A673 (cell line): ENCODE measurements at regions not wholly inside any gene's neighbourhood (a gene's known extent, or its start where the extent isn't known, plus 50 kb on each side); places are given as distances from the start of the nearest gene placed in this dataset.

Experiments used
- BruUV-seq: library from RNA; stranded (reverse); fragments of 400-500 nt; replicated peaks from 2 replicates; lab custom pipeline; 2021; lab: Mats Ljungman, UMichigan
- CTCF ChIA-PET: fragments of 300-600 bp; sonication (Branson Sonifier 250); formaldehyde crosslinking; loops from one replicate; lab custom pipeline; 2022; ENCODE audit warnings: antibody characterized with exemption; lab: Charles Lee
- POLR2A ChIA-PET: fragments of 300-600 bp; sonication (Branson Sonifier 250); formaldehyde crosslinking; loops from one replicate; lab custom pipeline; 2022; ENCODE audit warnings: antibody characterized with exemption; ENCODE audit not compliant: low non-redundant PET; lab: Charles Lee
- DNase-seq: peaks from one replicate; pipeline ENCODE4 v3.0.0-alpha.2; 2015; ENCODE audit warnings: low spot score
- H3K27ac ChIP-seq: fragments of 200-600 bp; sonication (generic); 2 replicates; pipeline ENCODE4 v1.5.1; 2016; ENCODE audit warnings: mixed run types, low read depth, mild to moderate bottlenecking, mixed read lengths, antibody characterized with exemption, low read length; ENCODE audit not compliant: poor library complexity, severe bottlenecking
- H3K27me3 ChIP-seq: fragments of 200-600 bp; sonication (generic); replicated peaks from 2 replicates; pipeline ENCODE4 v1.6.1; 2017; ENCODE audit warnings: mixed run types, low read depth, mild to moderate bottlenecking, mixed read lengths, antibody characterized with exemption, low read length; ENCODE audit not compliant: insufficient read depth, poor library complexity
- H3K36me3 ChIP-seq: fragments of 200-600 bp; sonication (generic); 2 replicates; pipeline ENCODE4 v1.6.1; 2016; ENCODE audit warnings: mixed run types, mild to moderate bottlenecking, mixed read lengths, antibody characterized with exemption, low read length; ENCODE audit not compliant: insufficient read depth, poor library complexity, severe bottlenecking
- H3K4me1 ChIP-seq: fragments of 200-600 bp; sonication (generic); 2 replicates; pipeline ENCODE4 v1.6.1; 2017; ENCODE audit warnings: mixed run types, mild to moderate bottlenecking, mixed read lengths, antibody characterized with exemption, low read length; ENCODE audit not compliant: insufficient read depth, poor library complexity, severe bottlenecking
- H3K4me3 ChIP-seq: fragments of 200-600 bp; sonication (generic); 2 replicates; pipeline ENCODE4 v1.5.1; 2016; ENCODE audit warnings: low read depth, mixed run types, mild to moderate bottlenecking, mixed read lengths, low read length; ENCODE audit not compliant: poor library complexity, severe bottlenecking
- H3K9me3 ChIP-seq: fragments of 200-600 bp; sonication (generic); 2 replicates; pipeline ENCODE4 v1.6.1; 2016; ENCODE audit warnings: mixed run types, low read depth, mild to moderate bottlenecking, mixed read lengths, antibody characterized with exemption, low read length; ENCODE audit not compliant: poor library complexity, severe bottlenecking
- EZH2 ChIP-seq: fragments of 200-600 bp; sonication (generic); IDR thresholded peaks from 2 replicates; pipeline ENCODE4 v1.6.1; 2017; ENCODE audit warnings: borderline replicate concordance, low read depth, mild to moderate bottlenecking, mixed read lengths, antibody characterized with exemption, low read length; ENCODE audit not compliant: poor library complexity, severe bottlenecking
- intact Hi-C: fragments of 100-400 bp; cut with micrococcal nuclease; formaldehyde crosslinking; loops from one replicate; pipeline ENCODE4 v1.10.0; 2022; ENCODE audit not compliant: unreplicated experiment
- TF ChIP-seq, protein P1 (sequence below): fragments of 300-800, 200-600 bp; sonication (generic); conservative IDR thresholded peaks from 2 replicates; pipeline ENCODE4 v1.5.1; 2017; ENCODE audit warnings: low read depth, mild to moderate bottlenecking, antibody characterized with exemption, low read length, moderate library complexity, mixed read lengths

- Histone ChIP-seq H3K36me3 (no peaks in the 10 kb centered on the region), H3K4me1 (peaks cover under 1% of the 10 kb centered on the region), H3K27ac (no peak overlapping the region), H3K9me3 (no peaks in the 10 kb centered on the region), H3K27me3 (no peaks in the 10 kb centered on the region), H3K4me3 (no peak overlapping the region)
- TF ChIP-seq, protein P1, sequence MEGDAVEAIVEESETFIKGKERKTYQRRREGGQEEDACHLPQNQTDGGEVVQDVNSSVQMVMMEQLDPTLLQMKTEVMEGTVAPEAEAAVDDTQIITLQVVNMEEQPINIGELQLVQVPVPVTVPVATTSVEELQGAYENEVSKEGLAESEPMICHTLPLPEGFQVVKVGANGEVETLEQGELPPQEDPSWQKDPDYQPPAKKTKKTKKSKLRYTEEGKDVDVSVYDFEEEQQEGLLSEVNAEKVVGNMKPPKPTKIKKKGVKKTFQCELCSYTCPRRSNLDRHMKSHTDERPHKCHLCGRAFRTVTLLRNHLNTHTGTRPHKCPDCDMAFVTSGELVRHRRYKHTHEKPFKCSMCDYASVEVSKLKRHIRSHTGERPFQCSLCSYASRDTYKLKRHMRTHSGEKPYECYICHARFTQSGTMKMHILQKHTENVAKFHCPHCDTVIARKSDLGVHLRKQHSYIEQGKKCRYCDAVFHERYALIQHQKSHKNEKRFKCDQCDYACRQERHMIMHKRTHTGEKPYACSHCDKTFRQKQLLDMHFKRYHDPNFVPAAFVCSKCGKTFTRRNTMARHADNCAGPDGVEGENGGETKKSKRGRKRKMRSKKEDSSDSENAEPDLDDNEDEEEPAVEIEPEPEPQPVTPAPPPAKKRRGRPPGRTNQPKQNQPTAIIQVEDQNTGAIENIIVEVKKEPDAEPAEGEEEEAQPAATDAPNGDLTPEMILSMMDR = no peak
- TF ChIP-seq EZH2 = no peak
- ChIA-PET POLR2A (no interaction called here), CTCF (no interaction called here)
- DNase-seq = no peak
- intact Hi-C loops = no loop called here
- BruUV-seq = no TSS peak
Measured at GRCh38 chr14:81946375-81946774, 412.7 kb upstream of the SEL1L start.

DNA sequence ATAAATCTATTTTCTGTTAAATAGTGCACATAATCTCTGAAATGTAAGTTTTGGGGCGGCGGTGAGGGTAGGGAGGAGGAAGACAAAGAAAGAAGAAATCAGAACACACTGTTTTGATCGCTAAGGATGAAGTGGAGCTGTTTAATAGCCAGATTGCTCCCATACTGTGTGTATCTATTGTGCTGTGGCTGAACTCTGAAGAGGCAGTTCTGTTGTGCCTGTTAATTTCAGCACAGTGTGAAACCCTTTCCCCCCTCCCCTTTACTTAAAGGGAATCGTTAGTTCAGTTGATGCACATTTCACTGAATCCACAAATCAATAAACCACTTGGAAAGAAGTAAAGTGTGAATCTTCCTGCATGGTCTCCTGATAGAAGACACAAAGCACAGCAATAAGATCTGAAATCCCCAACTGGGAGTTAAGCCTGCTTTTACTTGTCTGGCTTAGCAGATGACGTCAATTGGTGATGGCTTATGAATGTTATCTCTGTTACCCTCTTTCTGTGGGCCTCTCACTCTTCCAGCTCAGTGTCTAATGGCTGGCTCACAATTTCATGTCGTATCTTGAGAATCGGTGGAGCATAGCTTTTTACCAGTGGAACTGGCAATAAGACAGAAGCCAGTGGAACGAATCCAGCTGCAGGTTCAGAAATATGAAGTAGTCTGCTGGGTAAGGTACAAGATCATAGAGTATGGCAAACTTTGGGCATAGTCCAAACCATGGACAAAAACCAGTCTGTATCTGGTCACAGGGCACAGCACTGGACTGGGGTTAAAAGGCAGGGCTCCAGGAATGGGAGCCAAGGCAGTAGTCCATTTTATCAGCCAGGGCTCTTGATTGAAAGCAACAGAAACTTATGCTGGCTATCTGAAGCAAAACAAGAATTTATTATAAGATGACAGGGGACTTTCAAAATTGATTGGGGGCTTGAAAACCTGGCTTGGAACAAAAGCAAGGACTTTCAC, 413.5 kb upstream of the SEL1L start:
- CTCF ChIA-PET = no interaction called here

DNA sequence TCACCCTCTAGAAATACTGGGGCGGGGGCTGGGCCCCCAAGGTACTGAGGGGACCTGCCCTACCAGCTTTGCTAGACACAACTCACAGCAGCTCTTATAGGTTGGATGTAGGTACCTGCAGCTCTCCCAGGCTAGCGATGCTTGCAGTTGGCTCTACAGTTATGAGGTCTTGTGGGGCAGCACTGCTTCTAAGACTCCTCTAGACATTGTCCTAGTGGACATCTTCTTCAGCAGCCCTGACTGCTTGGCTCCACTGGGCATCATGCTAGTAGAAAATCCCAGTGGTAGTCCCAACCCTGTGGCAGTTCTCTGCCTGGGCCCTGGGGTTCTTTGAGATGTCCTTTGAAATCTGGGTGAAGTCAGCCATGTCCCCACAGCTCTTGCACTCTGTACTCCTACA, 419.3 kb upstream of the SEL1L start:
- Histone ChIP-seq H3K4me1 (no peaks in the 10 kb centered on the region), H3K27ac (no peak overlapping the region), H3K4me3 (no peak overlapping the region), H3K36me3 (no peaks in the 10 kb centered on the region), H3K9me3 (no peaks in the 10 kb centered on the region), H3K27me3 (no peaks in the 10 kb centered on the region)
- BruUV-seq = no TSS peak
- DNase-seq = no peak
- ChIA-PET CTCF (no interaction called here), POLR2A (no interaction called here)
- intact Hi-C loops = no loop called here
- TF ChIP-seq, protein P1 = no peak
- no peak for TF ChIP-seq EZH2

More for the DNA sequence above, 413.5 kb upstream of the SEL1L start:
- DNase-seq = peak; percentile 10
- H3K4me1 ChIP-seq = no peaks in the 10 kb centered on the region
- no peaks in the 10 kb centered on the region for H3K9me3 ChIP-seq
- POLR2A ChIA-PET = no interaction called here
- no TSS peak for BruUV-seq
- no peak overlapping the region for H3K27ac ChIP-seq
- H3K27me3 ChIP-seq = no peaks in the 10 kb centered on the region
- no peak overlapping the region for H3K4me3 ChIP-seq
- no peak for TF ChIP-seq EZH2
- TF ChIP-seq, protein P1 = no peak
- H3K36me3 ChIP-seq = no peaks in the 10 kb centered on the region
- intact Hi-C loops = no loop called here
